Liver (tissue), 3 donors: ENCODE measurements at regions not wholly inside any gene's neighbourhood (a gene's known extent, or its start where the extent isn't known, plus 50 kb on each side); places are given as distances from the start of the nearest gene placed in this dataset.

Experiments used
- CTCF ChIP-seq: fragments of 150-350 bp; IDR thresholded peaks from 2 replicates; pipeline ENCODE4 v1.5.1; 2017; ENCODE audit warnings: improper control_type of control experiment, low read depth, low read length; ENCODE audit not compliant: missing input control
- GABPA ChIP-seq, 2 donors: IDR thresholded peaks in 1 of 2; conservative IDR thresholded peaks in 1 of 2; 2 replicates each; pipeline ENCODE4 v1.6.1; 2016; ENCODE audit warnings: antibody characterized with exemption in 2 of 2, mild to moderate bottlenecking in 1 of 2, moderate library complexity in 1 of 2
- JUND ChIP-seq, 2 donors: IDR thresholded peaks; 2 replicates each; pipeline ENCODE4 v1.6.1; 2016; ENCODE audit warnings: antibody characterized with exemption in 2 of 2
- MAX ChIP-seq: IDR thresholded peaks from 2 replicates; pipeline ENCODE4 v1.6.1; 2016; ENCODE audit warnings: antibody characterized with exemption
- RAD21 ChIP-seq, 2 donors: IDR thresholded peaks; 2 replicates each; pipeline ENCODE4 v1.6.1; 2016; ENCODE audit warnings: antibody characterized with exemption in 2 of 2, mild to moderate bottlenecking in 2 of 2
- REST ChIP-seq: IDR thresholded peaks from 2 replicates; pipeline ENCODE4 v1.6.1; 2016; ENCODE audit warnings: antibody characterized with exemption, mild to moderate bottlenecking
- RXRA ChIP-seq, 2 donors: IDR thresholded peaks; 2 replicates each; pipeline ENCODE4 v1.6.1; 2017 to 2018; ENCODE audit warnings: antibody characterized with exemption in 2 of 2, mild to moderate bottlenecking in 1 of 2
- SP1 ChIP-seq: IDR thresholded peaks from 2 replicates; pipeline ENCODE4 v1.6.1; 2018; ENCODE audit warnings: antibody characterized with exemption, mild to moderate bottlenecking
- TAF1 ChIP-seq: conservative IDR thresholded peaks from 2 replicates; pipeline ENCODE4 v1.6.1; 2016; ENCODE audit warnings: antibody characterized with exemption, mild to moderate bottlenecking
- YY1 ChIP-seq: IDR thresholded peaks from 2 replicates; pipeline ENCODE4 v1.6.1; 2016; ENCODE audit warnings: antibody characterized with exemption, mild to moderate bottlenecking
- donor health status: healthy.
- donor health status: healthy.

GRCh38 chr3:130826516-130827182 lies 67.2 kb upstream of the ATP2C1 start:
- TF ChIP-seq CTCF = no peak
- no peak for TF ChIP-seq RAD21 (IDR thresholded peaks at IDR 0.05)
- TF ChIP-seq JUND (IDR thresholded peaks at IDR 0.05) = no peak
- TF ChIP-seq REST = no peak
- TF ChIP-seq MAX = no peak
- TF ChIP-seq SP1 = no peak
- no peak for TF ChIP-seq GABPA (IDR thresholded peaks at IDR 0.05 in 1 of 2, conservative IDR thresholded peaks at IDR 0.05 in 1 of 2)
- no peak for TF ChIP-seq YY1
- no peak for TF ChIP-seq TAF1
- TF ChIP-seq RXRA (IDR thresholded peaks at IDR 0.05) = no peak
